G401 (cell line): ENCODE measurements at regions not wholly inside any gene's neighbourhood (a gene's known extent, or its start where the extent isn't known, plus 50 kb on each side); places are given as distances from the start of the nearest gene placed in this dataset.

Source experiments
- DNase-seq: peaks from one replicate; pipeline ENCODE4 v3.0.0-alpha.2; 2015; ENCODE audit warnings: low spot score
- in situ Hi-C: cut with HindIII; loops from 2 replicates; pipeline ENCODE4 v1.10.0; 2016; ENCODE audit warnings: low sequenced_read_pairs, mixed read lengths

DNA sequence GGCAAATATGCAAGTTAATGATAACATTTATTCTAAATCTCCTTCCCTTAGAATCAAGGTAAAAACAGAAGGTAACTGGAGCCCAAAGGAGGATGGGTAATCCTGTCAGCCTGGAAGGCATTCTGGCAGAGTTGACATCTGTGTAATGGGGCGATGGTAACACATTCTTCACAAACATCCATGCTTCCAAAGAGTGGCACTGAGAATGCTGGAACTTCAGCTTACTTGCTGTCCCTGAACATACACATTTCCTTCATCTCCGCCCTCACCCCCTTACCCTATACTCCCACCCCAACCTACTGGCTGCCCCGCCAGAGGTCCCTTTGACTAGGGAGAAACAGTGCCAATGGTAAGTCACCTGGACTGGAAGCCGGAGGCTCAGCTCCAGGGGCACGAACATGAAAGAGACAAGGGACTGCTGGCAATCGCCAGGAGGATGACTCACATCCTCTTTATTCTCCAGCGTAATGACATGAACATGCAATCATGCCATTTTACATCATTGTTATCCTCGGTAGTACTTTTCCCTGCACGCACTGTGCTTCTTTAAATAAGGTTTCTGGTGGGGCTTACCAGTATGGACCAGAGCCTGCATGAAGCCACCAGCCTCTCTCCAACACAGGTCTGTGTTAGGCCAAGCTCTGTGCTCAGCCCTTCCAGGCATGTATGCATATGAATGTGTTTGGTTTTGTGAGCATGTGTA, 694.2 kb upstream of the TENM3 start:
- in situ Hi-C loops, result no loop called here

DNA sequence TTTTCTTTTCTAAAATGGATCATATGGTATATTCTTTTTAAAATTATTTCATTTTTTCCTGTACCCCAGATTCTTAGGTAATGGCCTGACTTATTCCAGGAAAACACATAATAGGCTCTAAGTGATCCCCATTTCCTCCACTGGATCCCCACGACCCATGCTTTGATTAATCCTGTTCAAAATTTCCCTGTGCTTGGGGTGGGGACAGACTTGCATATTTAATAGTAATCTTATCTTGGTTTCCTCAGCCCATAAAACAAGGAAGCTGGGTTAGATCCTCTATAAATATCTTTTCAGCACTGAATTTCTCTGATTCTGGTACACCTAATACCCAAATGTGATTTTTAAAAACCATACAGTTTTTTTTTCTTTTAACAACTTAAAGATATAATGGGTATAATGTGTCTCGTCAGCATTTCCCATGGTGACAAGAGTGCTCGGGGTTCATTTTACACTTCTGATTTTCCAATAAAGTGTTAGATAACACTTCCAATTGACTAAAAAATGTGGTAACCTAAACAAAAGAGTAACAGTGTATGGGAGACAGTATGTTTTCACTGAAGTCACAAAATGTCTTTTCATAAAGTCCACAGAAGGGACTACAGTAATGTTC, 693.5 kb upstream of the TENM3 start:
- in situ Hi-C loops, result no loop called here
- DNase-seq, result no peak

More for the DNA sequence above, 694.2 kb upstream of the TENM3 start:
- no peak for DNase-seq

DNA sequence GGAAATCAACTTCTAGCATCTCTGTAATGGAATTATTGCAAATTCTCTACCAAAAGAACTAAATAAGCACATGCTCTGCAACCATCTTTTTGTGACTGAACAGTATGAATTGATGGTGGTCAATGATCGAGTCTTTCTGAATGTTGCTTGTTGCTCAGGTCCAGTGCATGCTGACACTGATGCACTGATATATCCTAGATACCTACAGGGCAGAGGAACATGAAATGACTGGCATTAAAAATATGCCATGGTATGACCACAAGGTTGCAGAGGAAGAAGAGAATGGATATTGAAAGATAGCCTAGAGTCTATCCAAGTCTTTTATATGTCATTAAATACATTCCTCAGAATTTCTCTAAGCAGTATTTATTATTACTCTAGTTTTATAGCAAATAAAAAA, 692.8 kb upstream of the TENM3 start:
- in situ Hi-C loops, result no loop called here
- DNase-seq, result no peak

- no peak for DNase-seq
- in situ Hi-C loops, result no loop called here
Measured at GRCh38 chr4:181559637-181560036, 683.6 kb upstream of the TENM3 start.

DNA sequence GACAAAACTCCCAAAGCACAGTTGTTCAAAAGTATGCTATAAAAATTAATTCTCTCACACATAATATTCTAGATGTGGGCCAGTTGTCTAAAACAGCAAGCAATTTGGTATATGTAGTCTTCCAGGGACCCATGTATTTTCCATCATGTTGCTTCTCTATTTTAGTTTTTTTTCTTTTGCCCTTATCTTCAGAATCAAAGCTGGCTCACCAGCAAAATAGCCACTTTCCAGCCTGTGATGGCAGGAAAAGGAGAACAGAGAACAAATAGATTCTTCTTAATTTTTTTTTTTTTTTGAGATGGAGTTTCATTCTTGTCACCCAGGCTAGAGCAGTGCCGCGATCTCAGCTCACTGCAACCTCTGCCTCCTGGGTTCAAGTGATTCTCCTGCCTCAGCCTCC, 680.8 kb upstream of the TENM3 start:
- no peak for DNase-seq
- in situ Hi-C loops, result no loop called here

- no peak for DNase-seq
- in situ Hi-C loops, result no loop called here
Measured at GRCh38 chr4:181564625-181565024, 678.6 kb upstream of the TENM3 start.

GRCh38 chr4:181566490-181566889, 676.7 kb upstream of the TENM3 start:
- in situ Hi-C loops, result no loop called here
- DNase-seq, result no peak

GRCh38 chr4:181569553-181569952, 673.6 kb upstream of the TENM3 start:
- in situ Hi-C loops, result no loop called here
- DNase-seq, result peak; percentile 20

DNA sequence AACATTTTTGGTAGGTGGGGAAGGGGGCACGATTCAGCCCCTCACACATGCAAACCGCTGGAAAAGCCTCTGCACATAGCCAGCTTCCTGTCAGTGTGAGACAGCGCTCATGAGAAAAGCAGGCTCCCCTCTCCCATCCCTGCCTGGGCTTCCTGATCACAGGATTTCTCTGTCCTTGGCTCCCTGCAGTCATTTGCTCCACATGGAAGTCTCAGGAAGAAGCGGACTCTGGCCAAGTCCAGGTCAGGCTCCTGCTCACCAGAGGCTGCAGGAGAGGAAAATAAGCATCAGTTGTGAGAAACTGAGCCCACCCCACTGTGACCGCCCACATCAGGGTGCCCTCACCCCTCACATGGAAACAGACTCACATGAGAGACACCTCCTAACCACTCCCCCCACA, 664.3 kb upstream of the TENM3 start:
- in situ Hi-C loops, result no loop called here
- DNase-seq, result peak; percentile 65

DNA sequence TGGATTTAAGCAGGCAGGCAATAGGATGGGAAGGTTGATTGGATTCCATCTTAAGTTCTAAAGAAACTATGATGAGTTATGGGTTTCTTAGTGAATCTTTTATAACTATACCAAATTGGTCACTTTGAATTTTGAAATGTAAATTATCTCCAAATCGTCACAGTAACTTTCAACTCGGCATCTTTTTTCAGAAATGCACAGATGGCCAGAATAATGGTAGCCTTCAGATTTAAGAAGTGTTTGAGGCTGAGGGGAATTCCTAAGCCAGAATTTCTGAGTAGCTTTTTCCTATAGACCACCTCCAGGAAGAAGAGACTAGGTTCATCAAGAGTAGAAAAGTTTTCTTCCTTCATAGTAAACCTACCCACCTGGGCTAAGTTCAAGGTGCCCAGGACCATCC, 663.7 kb upstream of the TENM3 start:
- in situ Hi-C loops, result no loop called here
- no peak for DNase-seq

- no peak for DNase-seq
- in situ Hi-C loops, result no loop called here
Measured at GRCh38 chr4:181581983-181582382, 661.2 kb upstream of the TENM3 start.

- no peak for DNase-seq
- in situ Hi-C loops, result no loop called here
Measured at GRCh38 chr4:181582595-181582994, 660.6 kb upstream of the TENM3 start.

DNA sequence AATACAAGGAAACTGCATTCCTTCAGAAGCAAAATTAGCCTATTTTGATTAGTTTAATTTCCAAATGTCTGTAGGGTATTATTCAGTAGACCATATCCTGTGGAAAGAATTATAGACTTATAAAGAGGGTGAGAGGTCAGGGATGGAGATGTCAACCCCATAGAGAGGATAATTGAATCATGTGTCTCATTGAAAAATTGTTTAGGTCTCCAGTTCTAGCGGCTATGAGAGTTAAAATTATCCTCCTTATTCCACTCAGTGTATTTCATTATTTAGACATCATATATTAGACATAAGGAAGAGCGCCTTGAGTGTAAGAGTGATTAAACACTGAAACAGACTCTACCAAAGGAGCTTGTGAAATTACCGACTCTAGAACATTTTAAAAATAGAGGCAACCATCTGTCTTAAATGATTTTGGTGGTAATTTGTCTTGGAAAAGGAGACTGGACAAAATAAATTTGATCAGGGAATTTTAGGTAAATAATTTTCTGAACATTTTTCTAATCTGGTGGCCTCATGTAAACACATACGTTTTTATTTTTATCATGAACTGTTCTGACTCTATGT, 654.4 kb upstream of the TENM3 start:
- in situ Hi-C loops, result no loop called here
- peak; percentile 12 for DNase-seq

GRCh38 chr4:181592221-181592745, 650.9 kb upstream of the TENM3 start:
- no peak for DNase-seq

GRCh38 chr4:181593703-181594102, 649.5 kb upstream of the TENM3 start:
- in situ Hi-C loops, result no loop called here
- DNase-seq, result no peak

More at GRCh38 chr4:181592221-181592745, 650.9 kb upstream of the TENM3 start:
- in situ Hi-C loops, result no loop called here

DNA sequence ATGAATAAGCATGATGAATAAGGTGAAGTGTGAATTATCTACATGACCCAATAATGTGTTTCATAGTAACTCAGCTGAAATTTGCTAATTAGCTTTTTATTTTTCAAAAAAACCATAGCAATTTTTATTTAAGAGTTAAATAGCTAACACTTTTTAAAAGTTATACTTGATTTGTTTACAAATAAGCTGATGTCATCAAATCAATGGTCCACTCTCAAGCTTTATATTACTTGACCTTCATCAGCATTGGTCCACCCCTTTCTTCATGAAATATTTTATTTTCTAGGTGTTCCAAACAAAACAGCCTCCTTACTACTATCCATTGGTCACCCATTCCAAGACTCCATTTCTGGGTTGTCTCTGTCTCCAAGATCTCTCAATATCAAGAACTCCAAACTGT, 649.0 kb upstream of the TENM3 start:
- in situ Hi-C loops, result no loop called here
- DNase-seq, result no peak

GRCh38 chr4:181595716-181596115, 647.5 kb upstream of the TENM3 start:
- in situ Hi-C loops, result no loop called here
- DNase-seq, result no peak

DNA sequence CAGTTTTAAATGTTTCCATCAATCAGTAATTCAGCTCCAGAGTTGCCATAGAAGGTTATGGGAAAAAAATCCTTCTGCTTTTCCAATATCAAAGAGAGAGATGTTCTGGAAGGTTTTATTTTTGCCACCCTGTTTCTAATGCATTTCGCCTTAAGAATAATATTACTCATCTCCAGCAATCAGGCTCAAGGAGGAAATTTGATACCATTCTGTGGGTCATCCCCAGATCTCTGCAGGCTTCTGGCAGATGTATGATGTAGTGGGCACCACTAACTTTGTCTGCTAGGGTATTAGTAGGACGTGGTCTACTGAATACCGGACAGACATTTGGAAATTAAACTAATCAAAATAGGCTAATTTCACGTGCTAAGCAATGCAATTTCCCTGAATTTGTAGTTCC, 645.4 kb upstream of the TENM3 start:
- in situ Hi-C loops, result no loop called here
- no peak for DNase-seq

DNA sequence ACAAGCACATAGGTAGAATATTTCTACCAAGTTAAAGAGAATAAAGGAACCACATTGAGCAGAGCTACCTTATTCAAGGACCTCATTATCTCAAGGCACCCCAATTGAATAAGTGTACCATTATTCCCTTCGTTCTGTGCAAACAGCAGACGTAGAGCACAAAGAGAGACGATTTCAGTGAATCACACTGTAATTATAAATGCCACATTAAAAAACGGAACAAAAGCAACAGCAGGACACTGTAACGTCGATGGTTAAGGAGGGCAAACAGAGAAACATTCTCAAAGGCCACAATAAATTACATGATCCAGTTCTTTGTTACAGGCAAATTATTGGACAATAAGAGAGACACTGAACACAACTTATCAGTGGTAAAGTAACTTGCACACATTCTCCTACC, 644.1 kb upstream of the TENM3 start:
- DNase-seq, result no peak
- in situ Hi-C loops, result no loop called here

GRCh38 chr4:181601103-181601502, 642.1 kb upstream of the TENM3 start:
- DNase-seq, result no peak
- in situ Hi-C loops, result no loop called here

GRCh38 chr4:181604546-181604945, 638.7 kb upstream of the TENM3 start:
- DNase-seq, result no peak
- in situ Hi-C loops, result no loop called here
